CD4-positive, alpha-beta T cell treated with Interleukin-6 at 100 ng/mL for 8 hours (primary cell): ENCODE measurements at regions not wholly inside any gene's neighbourhood (a gene's known extent, or its start where the extent isn't known, plus 50 kb on each side); places are given as distances from the start of the nearest gene placed in this dataset.
"Not testable (repeated sequence)": the region's sequence is repeated elsewhere in the genome, so short reads cannot be mapped to it uniquely, and the experiment has no call there.

Source experiments
- DNase-seq: peaks from one replicate; pipeline ENCODE4 v3.0.0-alpha.2; 2020; ENCODE audit warnings: mixed read lengths, low spot score

- DNase-seq, result no peak
Measured at GRCh38 chr3:5692446-5692845, 504.9 kb downstream of the EDEM1 start.

GRCh38 chr3:5694266-5694665 lies 506.8 kb downstream of the EDEM1 start:
- DNase-seq, result no peak

- no peak for DNase-seq
Measured at GRCh38 chr3:5698851-5699250, 511.3 kb downstream of the EDEM1 start.

GRCh38 chr3:5699313-5699712 lies 511.8 kb downstream of the EDEM1 start:
- DNase-seq, result no peak

- DNase-seq, result no peak
Measured at GRCh38 chr3:5699811-5700210, 512.3 kb downstream of the EDEM1 start.

- DNase-seq, result not testable (repeated sequence)
Measured at GRCh38 chr3:5701005-5701404, 513.5 kb downstream of the EDEM1 start.

GRCh38 chr3:5707794-5708193 lies 520.3 kb downstream of the EDEM1 start:
- DNase-seq, result no peak

GRCh38 chr3:5709714-5710113 lies 522.2 kb downstream of the EDEM1 start:
- DNase-seq, result no peak

- no peak for DNase-seq
Measured at GRCh38 chr3:5710718-5711117, 523.2 kb downstream of the EDEM1 start.

GRCh38 chr3:5717254-5717653 lies 529.7 kb downstream of the EDEM1 start:
- DNase-seq, result no peak

- DNase-seq, result not testable (repeated sequence)
Measured at GRCh38 chr3:5719668-5720067, 532.2 kb downstream of the EDEM1 start.

- no peak for DNase-seq
Measured at GRCh38 chr3:5725801-5726200, 538.3 kb downstream of the EDEM1 start.

- no peak for DNase-seq
Measured at GRCh38 chr3:5726621-5727020, 539.1 kb downstream of the EDEM1 start.

GRCh38 chr3:5727743-5728484 lies 540.4 kb downstream of the EDEM1 start:
- no peak for DNase-seq

GRCh38 chr3:5729852-5730251 lies 542.3 kb downstream of the EDEM1 start:
- no peak for DNase-seq

- no peak for DNase-seq
Measured at GRCh38 chr3:5731100-5731499, 543.6 kb downstream of the EDEM1 start.

GRCh38 chr3:5732081-5732480 lies 544.6 kb downstream of the EDEM1 start:
- DNase-seq, result no peak

- no peak for DNase-seq
Measured at GRCh38 chr3:5733995-5734394, 546.5 kb downstream of the EDEM1 start.

- no peak for DNase-seq
Measured at GRCh38 chr3:5735896-5736295, 548.4 kb downstream of the EDEM1 start.

GRCh38 chr3:5739299-5739935 lies 551.9 kb downstream of the EDEM1 start:
- no peak for DNase-seq

GRCh38 chr3:5739949-5740348 lies 552.4 kb downstream of the EDEM1 start:
- DNase-seq, result no peak

- no peak for DNase-seq
Measured at GRCh38 chr3:5741017-5741416, 553.5 kb downstream of the EDEM1 start.

GRCh38 chr3:5750091-5750490 lies 562.6 kb downstream of the EDEM1 start:
- DNase-seq, result no peak
